Kidney glomerular epithelial cell (primary cell): ENCODE measurements at regions not wholly inside any gene's neighbourhood (a gene's known extent, or its start where the extent isn't known, plus 50 kb on each side); places are given as distances from the start of the nearest gene placed in this dataset.

Experiments
- DNase-seq: peaks from one replicate; lab custom pipeline; 2025; lab: John Stamatoyannopoulos, UW

GRCh38 chr2:176729706-176730569 is 460.7 kb downstream of the MTX2 start:
- DNase-seq = no peak

GRCh38 chr2:176732780-176733179 is 463.5 kb downstream of the MTX2 start:
- no peak for DNase-seq

GRCh38 chr2:176733698-176734430 is 464.6 kb downstream of the MTX2 start:
- DNase-seq = no peak

- DNase-seq = no peak
Observed at GRCh38 chr2:176734868-176735267, 465.6 kb downstream of the MTX2 start.

GRCh38 chr2:176742271-176742670 is 470.3 kb upstream of the HNRNPA3 start:
- no peak for DNase-seq

- no peak for DNase-seq
Observed at GRCh38 chr2:176743671-176744070, 468.9 kb upstream of the HNRNPA3 start.

GRCh38 chr2:176744146-176744545 is 468.4 kb upstream of the HNRNPA3 start:
- no peak for DNase-seq

- DNase-seq = no peak
Observed at GRCh38 chr2:176745543-176746200, 466.9 kb upstream of the HNRNPA3 start.

- DNase-seq = no peak
Observed at GRCh38 chr2:176746411-176746810, 466.2 kb upstream of the HNRNPA3 start.

- no peak for DNase-seq
Observed at GRCh38 chr2:176747506-176747905, 465.1 kb upstream of the HNRNPA3 start.

- no peak for DNase-seq
Observed at GRCh38 chr2:176747928-176748327, 464.7 kb upstream of the HNRNPA3 start.

GRCh38 chr2:176748662-176749061 is 463.9 kb upstream of the HNRNPA3 start:
- no peak for DNase-seq

- no peak for DNase-seq
Observed at GRCh38 chr2:176751314-176752227, 461.0 kb upstream of the HNRNPA3 start.

- no peak for DNase-seq
Observed at GRCh38 chr2:176752295-176752694, 460.3 kb upstream of the HNRNPA3 start.

GRCh38 chr2:176753205-176753604 is 459.4 kb upstream of the HNRNPA3 start:
- no peak for DNase-seq

GRCh38 chr2:176753752-176754474 is 458.7 kb upstream of the HNRNPA3 start:
- no peak for DNase-seq

GRCh38 chr2:176755537-176756135 is 457.0 kb upstream of the HNRNPA3 start:
- no peak for DNase-seq

GRCh38 chr2:176758426-176758825 is 454.2 kb upstream of the HNRNPA3 start:
- no peak for DNase-seq

- DNase-seq = no peak
Observed at GRCh38 chr2:176760439-176760838, 452.2 kb upstream of the HNRNPA3 start.

- no peak for DNase-seq
Observed at GRCh38 chr2:176763130-176763529, 449.5 kb upstream of the HNRNPA3 start.
